A673 (cell line): ENCODE measurements at regions not wholly inside any gene's neighbourhood (a gene's known extent, or its start where the extent isn't known, plus 50 kb on each side); places are given as distances from the start of the nearest gene placed in this dataset.
"Not testable (repeated sequence)": the region's sequence is repeated elsewhere in the genome, so short reads cannot be mapped to it uniquely, and the experiment has no call there.

ENCODE experiments used
- BruUV-seq: library from RNA; stranded (reverse); fragments of 400-500 nt; replicated peaks from 2 replicates; lab custom pipeline; 2021; lab: Mats Ljungman, UMichigan
- CTCF ChIA-PET: fragments of 300-600 bp; sonication (Branson Sonifier 250); formaldehyde crosslinking; loops from one replicate; lab custom pipeline; 2022; ENCODE audit warnings: antibody characterized with exemption; lab: Charles Lee
- POLR2A ChIA-PET: fragments of 300-600 bp; sonication (Branson Sonifier 250); formaldehyde crosslinking; loops from one replicate; lab custom pipeline; 2022; ENCODE audit warnings: antibody characterized with exemption; ENCODE audit not compliant: low non-redundant PET; lab: Charles Lee
- DNase-seq: peaks from one replicate; pipeline ENCODE4 v3.0.0-alpha.2; 2015; ENCODE audit warnings: low spot score
- H3K27ac ChIP-seq: fragments of 200-600 bp; sonication (generic); 2 replicates; pipeline ENCODE4 v1.5.1; 2016; ENCODE audit warnings: mixed run types, low read depth, mild to moderate bottlenecking, mixed read lengths, antibody characterized with exemption, low read length; ENCODE audit not compliant: poor library complexity, severe bottlenecking
- H3K27me3 ChIP-seq: fragments of 200-600 bp; sonication (generic); replicated peaks from 2 replicates; pipeline ENCODE4 v1.6.1; 2017; ENCODE audit warnings: mixed run types, low read depth, mild to moderate bottlenecking, mixed read lengths, antibody characterized with exemption, low read length; ENCODE audit not compliant: insufficient read depth, poor library complexity
- H3K36me3 ChIP-seq: fragments of 200-600 bp; sonication (generic); 2 replicates; pipeline ENCODE4 v1.6.1; 2016; ENCODE audit warnings: mixed run types, mild to moderate bottlenecking, mixed read lengths, antibody characterized with exemption, low read length; ENCODE audit not compliant: insufficient read depth, poor library complexity, severe bottlenecking
- H3K4me1 ChIP-seq: fragments of 200-600 bp; sonication (generic); 2 replicates; pipeline ENCODE4 v1.6.1; 2017; ENCODE audit warnings: mixed run types, mild to moderate bottlenecking, mixed read lengths, antibody characterized with exemption, low read length; ENCODE audit not compliant: insufficient read depth, poor library complexity, severe bottlenecking
- H3K4me3 ChIP-seq: fragments of 200-600 bp; sonication (generic); 2 replicates; pipeline ENCODE4 v1.5.1; 2016; ENCODE audit warnings: low read depth, mixed run types, mild to moderate bottlenecking, mixed read lengths, low read length; ENCODE audit not compliant: poor library complexity, severe bottlenecking
- H3K9me3 ChIP-seq: fragments of 200-600 bp; sonication (generic); 2 replicates; pipeline ENCODE4 v1.6.1; 2016; ENCODE audit warnings: mixed run types, low read depth, mild to moderate bottlenecking, mixed read lengths, antibody characterized with exemption, low read length; ENCODE audit not compliant: poor library complexity, severe bottlenecking
- EZH2 ChIP-seq: fragments of 200-600 bp; sonication (generic); IDR thresholded peaks from 2 replicates; pipeline ENCODE4 v1.6.1; 2017; ENCODE audit warnings: borderline replicate concordance, low read depth, mild to moderate bottlenecking, mixed read lengths, antibody characterized with exemption, low read length; ENCODE audit not compliant: poor library complexity, severe bottlenecking
- intact Hi-C: fragments of 100-400 bp; cut with micrococcal nuclease; formaldehyde crosslinking; loops from one replicate; pipeline ENCODE4 v1.10.0; 2022; ENCODE audit not compliant: unreplicated experiment
- TF ChIP-seq, protein P1 (sequence below): fragments of 300-800, 200-600 bp; sonication (generic); conservative IDR thresholded peaks from 2 replicates; pipeline ENCODE4 v1.5.1; 2017; ENCODE audit warnings: low read depth, mild to moderate bottlenecking, antibody characterized with exemption, low read length, moderate library complexity, mixed read lengths

DNA sequence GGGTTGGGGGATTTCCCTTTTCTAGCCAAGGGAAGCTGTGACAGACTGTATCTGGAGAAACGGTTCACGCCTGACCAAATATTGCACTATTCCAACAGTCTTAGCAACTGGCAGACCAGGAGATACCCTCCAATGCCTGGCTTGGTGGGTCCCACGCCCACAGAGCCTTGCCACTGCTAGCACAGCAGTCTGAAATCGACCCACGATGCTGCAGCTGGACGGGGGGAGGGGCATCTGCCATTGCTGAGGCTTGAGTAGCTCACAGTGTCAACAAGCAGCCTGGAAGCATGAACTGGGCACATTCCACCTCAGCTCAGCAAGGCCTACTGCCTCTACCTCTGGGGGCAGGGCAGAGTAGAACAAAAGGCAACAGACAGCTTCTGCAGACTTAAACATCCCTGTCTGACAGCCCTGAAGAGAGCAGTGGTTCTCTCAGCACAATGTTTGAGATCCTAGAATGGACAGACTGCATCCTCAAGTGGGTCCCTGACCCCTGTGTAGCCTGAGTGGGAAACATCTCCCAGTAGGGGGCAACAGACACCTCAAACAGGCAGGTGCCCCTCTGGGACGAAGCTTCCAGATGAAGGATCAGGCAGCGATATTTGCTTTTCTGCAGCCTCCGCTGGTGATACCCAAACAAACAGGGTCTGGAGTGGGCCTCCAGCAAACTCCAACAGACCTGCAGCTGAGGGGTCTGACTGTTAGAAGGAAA lies 89.9 kb upstream of the ECI2 start:
- no peak overlapping the region for H3K4me3 ChIP-seq
- no peak for DNase-seq
- H3K4me1 ChIP-seq: no peaks in the 10 kb centered on the region
- BruUV-seq: no TSS peak
- intact Hi-C loops: no loop called here
- no peak for TF ChIP-seq EZH2
- TF ChIP-seq, protein P1, sequence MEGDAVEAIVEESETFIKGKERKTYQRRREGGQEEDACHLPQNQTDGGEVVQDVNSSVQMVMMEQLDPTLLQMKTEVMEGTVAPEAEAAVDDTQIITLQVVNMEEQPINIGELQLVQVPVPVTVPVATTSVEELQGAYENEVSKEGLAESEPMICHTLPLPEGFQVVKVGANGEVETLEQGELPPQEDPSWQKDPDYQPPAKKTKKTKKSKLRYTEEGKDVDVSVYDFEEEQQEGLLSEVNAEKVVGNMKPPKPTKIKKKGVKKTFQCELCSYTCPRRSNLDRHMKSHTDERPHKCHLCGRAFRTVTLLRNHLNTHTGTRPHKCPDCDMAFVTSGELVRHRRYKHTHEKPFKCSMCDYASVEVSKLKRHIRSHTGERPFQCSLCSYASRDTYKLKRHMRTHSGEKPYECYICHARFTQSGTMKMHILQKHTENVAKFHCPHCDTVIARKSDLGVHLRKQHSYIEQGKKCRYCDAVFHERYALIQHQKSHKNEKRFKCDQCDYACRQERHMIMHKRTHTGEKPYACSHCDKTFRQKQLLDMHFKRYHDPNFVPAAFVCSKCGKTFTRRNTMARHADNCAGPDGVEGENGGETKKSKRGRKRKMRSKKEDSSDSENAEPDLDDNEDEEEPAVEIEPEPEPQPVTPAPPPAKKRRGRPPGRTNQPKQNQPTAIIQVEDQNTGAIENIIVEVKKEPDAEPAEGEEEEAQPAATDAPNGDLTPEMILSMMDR: no peak
- POLR2A ChIA-PET: no interaction called here
- CTCF ChIA-PET: no interaction called here
- no peaks in the 10 kb centered on the region for H3K36me3 ChIP-seq
- H3K27me3 ChIP-seq: no peaks in the 10 kb centered on the region
- no peaks in the 10 kb centered on the region for H3K9me3 ChIP-seq
- no peak overlapping the region for H3K27ac ChIP-seq

DNA sequence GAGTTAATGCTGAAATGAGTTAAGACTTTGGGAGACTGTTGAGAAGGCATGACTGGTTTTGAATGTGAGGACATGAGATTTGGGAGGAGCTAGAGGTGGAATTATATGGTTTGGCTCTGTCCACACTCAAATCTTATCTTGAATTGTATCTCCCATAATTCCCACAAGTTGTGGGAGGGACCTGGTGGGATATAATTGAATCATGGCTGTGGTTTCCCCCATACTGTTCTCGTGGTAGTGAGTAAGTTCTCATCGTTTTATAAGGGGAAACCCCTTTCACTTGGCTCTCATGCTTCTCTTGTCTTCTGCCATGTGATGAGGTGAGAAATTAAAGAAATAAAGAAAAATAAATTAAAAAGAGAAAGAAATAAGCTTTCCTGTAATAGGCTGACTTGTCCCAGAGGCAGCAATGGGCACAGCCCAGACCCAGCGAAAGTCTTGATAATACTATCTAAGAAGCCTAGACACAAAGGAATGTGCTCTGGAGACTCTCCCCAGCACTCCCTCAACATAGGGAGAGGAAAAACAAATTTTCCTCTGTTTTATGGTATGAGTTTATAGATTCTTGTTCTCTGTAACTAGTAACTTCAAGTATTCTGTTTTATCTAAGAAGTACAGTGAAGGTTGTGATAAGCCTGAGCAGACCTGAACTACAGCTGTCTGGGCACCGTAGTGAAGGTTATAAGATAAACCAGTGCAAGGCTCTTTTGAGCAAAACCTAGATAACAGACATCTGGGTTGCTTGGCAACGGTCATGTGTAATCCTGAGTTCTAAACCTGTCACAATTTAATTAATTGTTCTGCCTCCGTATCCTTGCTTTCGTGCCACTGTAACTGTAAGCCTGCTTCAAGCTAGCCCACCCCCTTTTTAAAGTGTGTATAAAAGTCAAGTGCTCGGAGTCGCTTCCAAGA lies 88.9 kb upstream of the ECI2 start:
- no peak for DNase-seq
- BruUV-seq: no TSS peak
- intact Hi-C loops: no loop called here
- TF ChIP-seq, protein P1: no peak
- TF ChIP-seq EZH2: no peak
- Histone ChIP-seq H3K36me3 (no peaks in the 10 kb centered on the region), H3K4me3 (no peak overlapping the region), H3K4me1 (no peaks in the 10 kb centered on the region), H3K9me3 (no peaks in the 10 kb centered on the region), H3K27ac (no peak overlapping the region), H3K27me3 (no peaks in the 10 kb centered on the region)
- ChIA-PET POLR2A (no interaction called here), CTCF (no interaction called here)

DNA sequence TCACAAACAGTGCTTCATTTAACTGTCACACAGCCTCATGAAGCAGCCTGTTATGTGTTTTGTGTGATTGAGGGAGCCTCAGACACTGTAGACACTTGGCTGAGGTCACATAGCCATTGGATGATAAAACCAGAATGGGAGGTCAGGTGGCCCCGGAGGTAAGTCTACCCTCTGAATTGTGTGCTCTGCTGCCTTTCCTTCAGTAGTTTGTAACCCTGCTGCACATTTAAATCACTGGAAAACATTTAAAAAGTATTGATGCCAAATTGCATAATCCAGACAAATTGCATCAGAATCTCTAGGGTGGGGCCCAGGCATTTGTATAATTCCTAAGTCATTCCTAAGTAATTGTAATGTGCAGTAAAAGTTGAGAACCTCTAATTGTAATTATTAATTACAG lies 85.2 kb upstream of the ECI2 start:
- no peaks in the 10 kb centered on the region for H3K9me3 ChIP-seq
- no peak for DNase-seq

DNA sequence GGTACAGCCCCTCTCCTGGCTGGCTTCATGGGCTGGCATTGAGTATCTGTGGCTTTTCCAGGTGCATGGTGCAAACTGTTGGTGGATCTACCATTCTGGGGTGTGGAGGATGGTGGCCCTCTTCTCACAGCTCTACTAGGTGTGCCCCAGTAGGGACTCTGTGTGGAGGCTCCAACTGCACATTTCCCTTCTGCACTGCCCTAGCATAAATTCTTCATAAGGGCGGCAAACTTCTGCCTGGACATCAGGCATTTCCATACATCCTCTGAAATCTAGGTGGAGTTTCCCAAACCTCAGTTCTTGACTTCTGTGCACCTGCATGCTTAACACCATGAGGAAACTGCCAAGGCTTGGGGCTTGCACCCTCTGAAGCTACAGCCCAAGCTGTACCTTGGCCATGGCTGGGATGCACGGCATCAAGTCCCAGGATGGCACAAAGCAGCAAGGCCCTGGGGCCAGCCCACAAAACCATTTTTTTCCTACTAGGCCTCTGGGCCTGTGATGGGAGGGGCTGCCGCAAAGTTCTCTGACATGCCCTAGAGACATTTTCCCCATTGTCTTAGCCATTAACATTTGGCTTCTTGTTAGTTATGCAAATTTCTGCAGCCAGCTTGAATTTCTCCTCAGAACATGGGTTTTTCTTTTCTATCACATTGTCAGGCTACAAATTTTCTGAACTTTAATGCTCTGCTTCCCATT lies 83.4 kb upstream of the ECI2 start:
- H3K4me1 ChIP-seq, H3K27ac ChIP-seq, POLR2A ChIA-PET, CTCF ChIA-PET, H3K9me3 ChIP-seq, BruUV-seq, H3K4me3 ChIP-seq, DNase-seq, H3K36me3 ChIP-seq, H3K27me3 ChIP-seq: not testable (repeated sequence)
- intact Hi-C loops: loop anchor here (10.0 kb wide), 1 partner anchor 474 kb away; no protein-coding TSS in a partner anchor

More for the DNA sequence above, 85.2 kb upstream of the ECI2 start:
- no TSS peak for BruUV-seq
- Histone ChIP-seq H3K27me3 (no peaks in the 10 kb centered on the region), H3K4me3 (no peak overlapping the region), H3K27ac (no peak overlapping the region), H3K36me3 (no peaks in the 10 kb centered on the region), H3K4me1 (no peaks in the 10 kb centered on the region)
- ChIA-PET POLR2A (interaction anchor here (0.7 kb wide), 1 partner anchor 156 kb away, joined by 3 read pairs; no protein-coding TSS in a partner anchor), CTCF (no interaction called here)
- TF ChIP-seq, protein P1: no peak
- no peak for TF ChIP-seq EZH2
- intact Hi-C loops: no loop called here
